ENCODE measurements at regions not wholly inside any gene's neighbourhood (a gene's known extent, or its start where the extent isn't known, plus 50 kb on each side); places are given as distances from the start of the nearest gene placed in this dataset.

- peaks cover 3% of the 10 kb centered on the region for H3K4me1 Mint-ChIP-seq (ENCODE audit: low read depth)
- no peak for DNase-seq (ENCODE audit: low spot score)
- no peaks in the 10 kb centered on the region for H3K36me3 Mint-ChIP-seq (ENCODE audit: low read depth)
- TF ChIP-seq CTCF (IDR thresholded peaks at IDR 0.05), result no peak
- H3K27me3 Mint-ChIP-seq (ENCODE audit: low read depth), result no peaks in the 10 kb centered on the region
- no peak overlapping the region for H3K27ac Mint-ChIP-seq (ENCODE audit: unreplicated experiment)
- H3K4me3 Mint-ChIP-seq (ENCODE audit: unreplicated experiment), result no peak overlapping the region
- H3K9me3 Mint-ChIP-seq (ENCODE audit: low read depth), result no peaks in the 10 kb centered on the region
Measured at GRCh38 chr1:55402671-55403464, 187.7 kb upstream of the USP24 start.

GRCh38 chr1:55402142-55402541, 187.0 kb upstream of the USP24 start:
- H3K27me3 Mint-ChIP-seq (ENCODE audit: low read depth), result no peaks in the 10 kb centered on the region
- no peak for TF ChIP-seq CTCF (IDR thresholded peaks at IDR 0.05)
- H3K4me1 Mint-ChIP-seq (ENCODE audit: low read depth), result peaks cover 3% of the 10 kb centered on the region
- no peak overlapping the region for H3K4me3 Mint-ChIP-seq (ENCODE audit: unreplicated experiment)
- no peak overlapping the region for H3K27ac Mint-ChIP-seq (ENCODE audit: unreplicated experiment)
- no peak for DNase-seq (ENCODE audit: low spot score)
- H3K9me3 Mint-ChIP-seq (ENCODE audit: low read depth), result no peaks in the 10 kb centered on the region
- H3K36me3 Mint-ChIP-seq (ENCODE audit: low read depth), result no peaks in the 10 kb centered on the region

GRCh38 chr1:55400508-55400907, 185.3 kb upstream of the USP24 start:
- Mint-ChIP-seq H3K27ac (ENCODE audit: unreplicated experiment) (no peak overlapping the region), H3K36me3 (ENCODE audit: low read depth) (no peaks in the 10 kb centered on the region), H3K27me3 (ENCODE audit: low read depth) (no peaks in the 10 kb centered on the region), H3K4me3 (ENCODE audit: unreplicated experiment) (no peak overlapping the region), H3K4me1 (ENCODE audit: low read depth) (peaks cover 3% of the 10 kb centered on the region), H3K9me3 (ENCODE audit: low read depth) (peaks cover under 1% of the 10 kb centered on the region)
- DNase-seq (ENCODE audit: low spot score), result no peak
- no peak for TF ChIP-seq CTCF (IDR thresholded peaks at IDR 0.05)

GRCh38 chr1:55399346-55399745, 184.2 kb upstream of the USP24 start:
- H3K4me3 Mint-ChIP-seq (ENCODE audit: unreplicated experiment), result no peak overlapping the region
- no peaks in the 10 kb centered on the region for H3K36me3 Mint-ChIP-seq (ENCODE audit: low read depth)
- peaks cover 3% of the 10 kb centered on the region for H3K4me1 Mint-ChIP-seq (ENCODE audit: low read depth)
- H3K27me3 Mint-ChIP-seq (ENCODE audit: low read depth), result no peaks in the 10 kb centered on the region
- TF ChIP-seq CTCF (IDR thresholded peaks at IDR 0.05), result no peak
- no peak for DNase-seq (ENCODE audit: low spot score)
- peaks cover 3% of the 10 kb centered on the region for H3K9me3 Mint-ChIP-seq (ENCODE audit: low read depth)
- no peak overlapping the region for H3K27ac Mint-ChIP-seq (ENCODE audit: unreplicated experiment)

GRCh38 chr1:55396381-55396891, 181.3 kb upstream of the USP24 start:
- DNase-seq (ENCODE audit: low spot score), result no peak
- Mint-ChIP-seq H3K27ac (ENCODE audit: unreplicated experiment) (no peak overlapping the region), H3K9me3 (ENCODE audit: low read depth) (peaks cover 29% of the 10 kb centered on the region), H3K27me3 (ENCODE audit: low read depth) (no peaks in the 10 kb centered on the region), H3K4me3 (ENCODE audit: unreplicated experiment) (no peak overlapping the region), H3K36me3 (ENCODE audit: low read depth) (peaks cover 2% of the 10 kb centered on the region), H3K4me1 (ENCODE audit: low read depth) (no peaks in the 10 kb centered on the region)
- no peak for TF ChIP-seq CTCF (IDR thresholded peaks at IDR 0.05)

Measured in chondrocyte (in vitro differentiated cells).